ENCODE measurements at regions not wholly inside any gene's neighbourhood (a gene's known extent, or its start where the extent isn't known, plus 50 kb on each side); places are given as distances from the start of the nearest gene placed in this dataset.
"Not testable (repeated sequence)": the region's sequence is repeated elsewhere in the genome, so short reads cannot be mapped to it uniquely, and the experiment has no call there.

DNA sequence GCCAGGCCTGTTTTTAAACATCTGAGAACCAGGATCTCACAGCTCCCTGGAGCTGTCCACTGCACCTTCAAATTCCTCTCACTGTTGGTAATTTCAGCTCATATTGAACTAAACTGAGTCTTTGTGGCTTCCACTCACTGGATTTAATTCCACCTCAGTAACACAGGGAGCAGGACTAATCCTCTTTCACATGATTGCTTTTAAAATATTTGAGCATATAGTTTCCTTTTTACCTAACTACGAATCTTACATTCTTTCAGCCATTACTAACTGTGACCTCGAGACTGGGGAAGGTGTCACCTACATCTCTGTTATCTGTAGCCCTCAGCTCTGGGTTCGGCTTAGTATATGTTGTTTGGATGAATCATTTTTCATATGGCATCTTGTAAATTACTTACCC is 194.3 kb upstream of the C2CD4B start:
- H3K27ac Mint-ChIP-seq = no peak overlapping the region
- no peak overlapping the region for H3K4me3 Mint-ChIP-seq
- H3K27me3 Mint-ChIP-seq = peaks cover 12% of the 10 kb centered on the region
- H3K36me3 Mint-ChIP-seq = no peaks in the 10 kb centered on the region
- H3K9me3 Mint-ChIP-seq (ENCODE audit: low read depth) = no peaks in the 10 kb centered on the region
- H3K4me1 Mint-ChIP-seq (ENCODE audit: low read depth) = no peaks in the 10 kb centered on the region

- Mint-ChIP-seq H3K36me3 (no peaks in the 10 kb centered on the region), H3K9me3 (ENCODE audit: low read depth) (no peaks in the 10 kb centered on the region), H3K4me3 (no peak overlapping the region), H3K4me1 (ENCODE audit: low read depth) (no peaks in the 10 kb centered on the region), H3K27ac (no peak overlapping the region), H3K27me3 (peaks cover 12% of the 10 kb centered on the region)
These were observed 195.4 kb upstream of the C2CD4B start for GRCh38 chr15:62360332-62361097.

DNA sequence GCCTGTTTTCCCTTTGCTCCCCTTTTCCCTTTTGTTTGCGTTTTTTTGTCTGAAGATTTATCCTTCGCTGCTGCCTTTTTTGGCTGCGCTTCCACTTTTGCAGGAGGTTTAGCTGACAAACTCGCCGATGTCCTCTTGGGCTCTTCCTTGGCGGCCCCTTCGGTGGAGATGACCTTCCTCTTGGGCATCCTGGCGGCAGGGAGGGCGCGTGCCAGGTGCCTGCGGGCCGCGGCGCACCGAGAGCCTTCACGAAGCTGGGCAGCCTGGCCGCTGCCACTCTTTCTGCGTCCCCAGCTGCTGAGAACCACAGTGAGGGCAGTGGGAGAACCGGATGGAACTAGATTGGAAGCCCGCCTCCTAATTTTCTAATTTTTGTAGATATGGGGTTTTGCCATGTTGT is 197.1 kb upstream of the C2CD4B start:
- no peaks in the 10 kb centered on the region for H3K36me3 Mint-ChIP-seq
- H3K4me3 Mint-ChIP-seq = no peak overlapping the region

GRCh38 chr15:62362608-62363007 is 197.5 kb upstream of the C2CD4B start:
- H3K27ac Mint-ChIP-seq = no peak overlapping the region
- H3K27me3 Mint-ChIP-seq = peaks cover 17% of the 10 kb centered on the region
- H3K36me3 Mint-ChIP-seq = no peaks in the 10 kb centered on the region
- H3K9me3 Mint-ChIP-seq (ENCODE audit: low read depth) = no peaks in the 10 kb centered on the region
- no peak overlapping the region for H3K4me3 Mint-ChIP-seq
- H3K4me1 Mint-ChIP-seq (ENCODE audit: low read depth) = no peaks in the 10 kb centered on the region

More for the DNA sequence above, 197.1 kb upstream of the C2CD4B start:
- Mint-ChIP-seq H3K27ac (no peak overlapping the region), H3K9me3 (ENCODE audit: low read depth) (no peaks in the 10 kb centered on the region), H3K27me3 (peaks cover 19% of the 10 kb centered on the region), H3K4me1 (ENCODE audit: low read depth) (no peaks in the 10 kb centered on the region)

- H3K9me3 Mint-ChIP-seq (ENCODE audit: low read depth) = no peaks in the 10 kb centered on the region
- H3K27ac Mint-ChIP-seq = no peak overlapping the region
- H3K4me1 Mint-ChIP-seq (ENCODE audit: low read depth) = no peaks in the 10 kb centered on the region
- no peak overlapping the region for H3K4me3 Mint-ChIP-seq
- H3K36me3 Mint-ChIP-seq = no peaks in the 10 kb centered on the region
- peaks cover 16% of the 10 kb centered on the region for H3K27me3 Mint-ChIP-seq
These were observed 198.8 kb upstream of the C2CD4B start for GRCh38 chr15:62363913-62364312.

DNA sequence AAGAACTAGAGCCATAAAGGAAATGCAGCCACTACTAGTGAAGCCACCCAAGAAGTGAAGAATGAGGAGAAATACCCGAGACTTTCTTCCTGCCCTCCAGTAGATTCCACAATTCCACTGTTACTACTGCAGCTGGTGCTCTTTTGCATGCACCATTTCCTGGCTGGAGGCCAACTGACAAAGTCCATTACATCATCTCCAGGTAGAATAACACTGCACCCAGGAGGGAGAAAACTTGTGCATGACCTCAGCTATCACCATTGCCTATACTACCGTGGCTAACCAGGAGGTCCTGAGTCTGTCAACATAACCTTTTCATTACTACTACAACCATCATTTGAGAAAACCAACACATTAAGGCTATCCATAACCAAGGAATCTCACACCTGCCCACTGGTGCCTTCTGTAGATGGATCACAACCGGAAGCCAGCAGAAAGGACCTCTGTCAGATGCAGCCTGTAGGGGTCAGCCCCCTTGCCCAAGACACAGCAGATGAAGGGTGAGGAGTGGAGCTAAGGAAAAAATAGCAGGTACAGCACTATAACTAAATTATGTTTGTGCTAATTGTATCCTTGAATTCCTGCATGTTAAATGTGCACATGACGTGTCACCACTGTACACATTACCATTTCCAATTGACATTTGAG is 200.8 kb upstream of the C2CD4B start:
- Mint-ChIP-seq H3K36me3 (no peaks in the 10 kb centered on the region), H3K27ac (no peak overlapping the region), H3K9me3 (ENCODE audit: low read depth) (no peaks in the 10 kb centered on the region), H3K4me1 (ENCODE audit: low read depth) (no peaks in the 10 kb centered on the region), H3K27me3 (peaks cover 15% of the 10 kb centered on the region), H3K4me3 (no peak overlapping the region)

DNA sequence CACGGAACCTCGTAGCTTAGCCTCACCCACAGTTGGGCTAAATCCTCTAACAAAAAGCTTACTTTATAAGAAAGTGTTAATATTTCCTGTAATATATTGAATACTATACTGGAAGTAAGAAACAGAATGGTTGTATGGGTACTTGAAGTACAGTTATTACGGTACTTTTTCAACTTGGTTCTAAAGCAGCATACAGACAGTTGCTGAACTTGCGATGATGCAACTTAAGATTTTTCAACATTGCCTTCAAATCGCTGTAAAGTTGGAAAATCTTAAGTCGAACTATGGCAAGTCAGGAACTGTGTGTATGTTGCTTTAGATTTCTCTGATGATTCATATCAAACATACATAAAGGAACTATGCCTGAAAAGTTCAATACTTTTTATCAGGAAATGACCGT is 204.4 kb upstream of the C2CD4B start:
- peaks cover 13% of the 10 kb centered on the region for H3K27me3 Mint-ChIP-seq

DNA sequence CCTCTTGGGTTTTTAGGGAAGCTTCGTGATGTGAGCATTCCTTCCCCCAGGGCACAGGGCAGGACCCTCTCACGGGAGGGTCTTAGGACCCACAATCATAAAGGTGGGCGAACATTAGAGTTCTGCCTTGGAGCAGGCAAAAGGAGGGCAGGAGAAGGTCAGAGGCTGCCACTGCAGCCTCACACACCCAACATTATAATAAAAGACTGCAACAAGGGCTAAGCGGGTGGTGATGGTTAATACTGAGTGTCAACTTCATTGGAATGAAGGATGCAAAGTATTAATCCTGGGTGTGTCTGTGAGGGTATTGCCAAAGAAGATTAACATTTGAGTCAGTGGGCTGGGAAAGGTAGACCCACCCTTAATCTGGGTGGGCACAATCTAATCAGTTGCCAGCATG is 206.6 kb upstream of the C2CD4B start:
- H3K4me3 Mint-ChIP-seq; H3K4me1 Mint-ChIP-seq (ENCODE audit: low read depth): not testable (repeated sequence)

More for the DNA sequence above, 204.4 kb upstream of the C2CD4B start:
- Mint-ChIP-seq H3K4me3 (no peak overlapping the region), H3K36me3 (no peaks in the 10 kb centered on the region), H3K4me1 (ENCODE audit: low read depth) (no peaks in the 10 kb centered on the region), H3K27ac (no peak overlapping the region), H3K9me3 (ENCODE audit: low read depth) (no peaks in the 10 kb centered on the region)

DNA sequence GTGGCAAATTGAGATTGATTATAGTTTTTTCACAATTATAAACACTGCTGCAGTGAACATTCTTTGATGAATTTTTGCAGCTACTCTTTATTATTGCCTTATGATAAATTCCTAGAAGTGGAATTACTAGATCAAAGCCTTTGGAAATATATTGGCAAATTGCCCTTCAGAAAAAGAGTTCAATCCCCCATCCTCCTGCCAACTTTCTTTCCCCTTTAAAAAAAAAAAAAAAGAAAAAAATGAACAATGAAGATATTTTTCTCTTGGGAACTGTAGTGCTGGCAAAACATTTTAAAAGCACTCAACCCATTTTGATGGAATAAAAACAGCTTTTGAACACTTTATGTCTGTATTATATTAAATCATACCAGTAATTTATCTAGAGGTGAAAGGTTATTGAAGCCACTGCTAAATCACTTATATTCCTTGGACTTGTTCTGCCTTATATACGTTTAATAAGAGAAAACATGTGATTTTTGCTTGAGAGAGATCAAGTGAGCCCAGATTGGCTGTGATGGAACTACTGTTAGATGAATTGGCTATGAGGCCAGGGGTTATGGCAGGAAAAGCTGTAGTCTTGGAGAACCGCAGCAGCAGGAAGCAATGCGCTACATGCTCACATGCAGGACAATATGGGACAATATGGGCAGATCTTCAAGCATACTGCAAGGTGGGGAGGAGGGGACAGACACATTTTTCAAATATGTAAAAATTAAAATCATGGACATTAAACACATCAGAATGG is 212.8 kb upstream of the C2CD4B start:
- no peaks in the 10 kb centered on the region for H3K36me3 Mint-ChIP-seq
- no peaks in the 10 kb centered on the region for H3K4me1 Mint-ChIP-seq (ENCODE audit: low read depth)
- no peak overlapping the region for H3K4me3 Mint-ChIP-seq
- no peaks in the 10 kb centered on the region for H3K9me3 Mint-ChIP-seq (ENCODE audit: low read depth)
- no peak overlapping the region for H3K27ac Mint-ChIP-seq
- peaks cover 20% of the 10 kb centered on the region for H3K27me3 Mint-ChIP-seq

More for the DNA sequence above, 206.6 kb upstream of the C2CD4B start:
- H3K27me3 Mint-ChIP-seq = peaks cover 11% of the 10 kb centered on the region
- H3K36me3 Mint-ChIP-seq; H3K9me3 Mint-ChIP-seq (ENCODE audit: low read depth); H3K27ac Mint-ChIP-seq: not testable (repeated sequence)

DNA sequence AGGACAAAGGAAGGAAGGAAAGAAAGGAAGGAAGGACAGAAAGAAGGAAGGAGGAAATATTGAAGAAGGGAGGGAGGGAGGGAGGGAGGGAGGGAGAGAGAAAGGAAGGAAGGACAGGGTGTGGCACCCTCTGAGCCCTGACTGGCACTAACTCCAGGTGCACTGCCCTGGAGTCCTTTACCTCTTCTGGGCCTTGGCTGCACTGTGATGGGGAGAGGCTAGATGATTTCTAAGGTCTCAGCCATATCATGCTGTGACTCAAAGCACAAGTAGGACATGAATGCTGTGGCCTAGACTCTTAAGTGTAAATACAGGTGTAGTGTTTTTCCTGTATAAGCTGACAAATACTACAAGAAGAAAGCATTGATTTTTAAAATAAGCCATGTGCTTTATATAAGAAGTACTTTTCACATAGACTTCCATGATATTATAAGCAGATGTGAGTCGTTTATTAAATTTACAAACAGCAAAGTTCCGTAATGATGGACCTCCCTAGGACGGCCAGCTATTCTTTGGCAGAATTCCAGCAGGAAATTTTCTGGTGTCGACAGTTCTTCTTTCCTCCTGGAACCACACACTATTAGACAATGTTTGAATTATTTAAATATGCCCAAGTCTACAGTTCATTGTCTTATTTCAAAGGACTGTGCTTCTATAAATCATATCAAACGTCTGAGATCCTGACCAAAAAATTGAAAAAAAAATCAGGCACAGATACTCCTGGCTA is 213.8 kb upstream of the C2CD4B start:
- H3K27me3 Mint-ChIP-seq = peaks cover 25% of the 10 kb centered on the region
- no peaks in the 10 kb centered on the region for H3K9me3 Mint-ChIP-seq (ENCODE audit: low read depth)
- no peak overlapping the region for H3K27ac Mint-ChIP-seq
- no peaks in the 10 kb centered on the region for H3K36me3 Mint-ChIP-seq
- H3K4me1 Mint-ChIP-seq (ENCODE audit: low read depth) = no peaks in the 10 kb centered on the region
- H3K4me3 Mint-ChIP-seq = no peak overlapping the region

GRCh38 chr15:62380011-62380410 is 214.9 kb upstream of the C2CD4B start:
- no peaks in the 10 kb centered on the region for H3K9me3 Mint-ChIP-seq (ENCODE audit: low read depth)
- no peak overlapping the region for H3K4me3 Mint-ChIP-seq
- H3K36me3 Mint-ChIP-seq = no peaks in the 10 kb centered on the region
- H3K4me1 Mint-ChIP-seq (ENCODE audit: low read depth) = no peaks in the 10 kb centered on the region
- H3K27ac Mint-ChIP-seq = no peak overlapping the region
- peaks cover 26% of the 10 kb centered on the region for H3K27me3 Mint-ChIP-seq

DNA sequence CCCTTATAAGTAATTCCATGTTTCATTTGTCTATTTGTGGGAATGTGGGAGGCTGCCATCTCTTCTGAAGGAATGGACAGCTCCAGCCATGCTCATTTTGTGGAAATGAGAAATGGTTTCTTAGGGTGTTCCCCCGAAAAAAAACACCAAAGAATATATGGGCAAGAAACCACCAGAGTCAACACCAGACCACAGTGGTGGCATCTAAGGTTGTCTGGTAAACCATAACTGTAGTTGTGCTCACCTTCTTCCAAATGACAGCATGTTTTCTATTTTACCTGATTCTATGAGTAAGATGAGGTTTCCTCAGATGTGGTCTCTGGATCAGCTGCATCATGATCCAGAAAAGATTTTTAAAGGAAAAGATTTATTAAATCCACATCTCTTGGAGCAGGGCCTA is 217.0 kb upstream of the C2CD4B start:
- H3K36me3 Mint-ChIP-seq = no peaks in the 10 kb centered on the region
- no peaks in the 10 kb centered on the region for H3K4me1 Mint-ChIP-seq (ENCODE audit: low read depth)
- H3K27me3 Mint-ChIP-seq = peaks cover 26% of the 10 kb centered on the region
- no peaks in the 10 kb centered on the region for H3K9me3 Mint-ChIP-seq (ENCODE audit: low read depth)
- no peak overlapping the region for H3K27ac Mint-ChIP-seq
- no peak overlapping the region for H3K4me3 Mint-ChIP-seq

GRCh38 chr15:62389885-62390790 is 225.1 kb upstream of the C2CD4B start, which contains the start of gene TLN2:
TSS of gene TLN2 (plus strand) at chr15:62390550.
- H3K4me3 Mint-ChIP-seq = peak within 1 kb of the TSS; percentile 96
- no peaks in the 10 kb centered on the region for H3K9me3 Mint-ChIP-seq (ENCODE audit: low read depth)
- peaks cover 13% of the 10 kb centered on the region for H3K27me3 Mint-ChIP-seq
- peak within 1 kb of the TSS; percentile 85 for H3K27ac Mint-ChIP-seq
- H3K4me1 Mint-ChIP-seq (ENCODE audit: low read depth) = peaks cover 15% of the 10 kb centered on the region
- H3K36me3 Mint-ChIP-seq = no peaks in the 10 kb centered on the region

Data from activated naive CD8-positive, alpha-beta T cell (primary cell).